Esophagus squamous epithelium (tissue), 4 donors: ENCODE measurements at regions not wholly inside any gene's neighbourhood (a gene's known extent, or its start where the extent isn't known, plus 50 kb on each side); places are given as distances from the start of the nearest gene placed in this dataset.

Experiments
- CTCF ChIP-seq, 6 experiments: fragments of 450-650 bp in 4 of 6; fragments of 200-600 bp in 2 of 6; sonication (generic) in 2 of 6; IDR thresholded peaks; one replicate each; pipeline ENCODE4 v1.5.1; 2016 to 2019; ENCODE audit warnings: antibody characterized with exemption in 6 of 6, mild to moderate bottlenecking in 4 of 6, moderate library complexity in 4 of 6
- POLR2A ChIP-seq, 4 donors: fragments of 450-650 bp; IDR thresholded peaks; one replicate each; pipeline ENCODE4 v1.6.1; 2017; ENCODE audit warnings: antibody characterized with exemption in 4 of 4, mild to moderate bottlenecking in 4 of 4, moderate library complexity in 3 of 4

GRCh38 chr6:87907521-87907920 is 140.1 kb upstream of the SPACA1 start:
- TF ChIP-seq CTCF (IDR thresholded peaks at IDR 0.05) (no peak), POLR2A (IDR thresholded peaks at IDR 0.05) (no peak)
